ENCODE measurements at regions not wholly inside any gene's neighbourhood (a gene's known extent, or its start where the extent isn't known, plus 50 kb on each side); places are given as distances from the start of the nearest gene placed in this dataset.

DNA sequence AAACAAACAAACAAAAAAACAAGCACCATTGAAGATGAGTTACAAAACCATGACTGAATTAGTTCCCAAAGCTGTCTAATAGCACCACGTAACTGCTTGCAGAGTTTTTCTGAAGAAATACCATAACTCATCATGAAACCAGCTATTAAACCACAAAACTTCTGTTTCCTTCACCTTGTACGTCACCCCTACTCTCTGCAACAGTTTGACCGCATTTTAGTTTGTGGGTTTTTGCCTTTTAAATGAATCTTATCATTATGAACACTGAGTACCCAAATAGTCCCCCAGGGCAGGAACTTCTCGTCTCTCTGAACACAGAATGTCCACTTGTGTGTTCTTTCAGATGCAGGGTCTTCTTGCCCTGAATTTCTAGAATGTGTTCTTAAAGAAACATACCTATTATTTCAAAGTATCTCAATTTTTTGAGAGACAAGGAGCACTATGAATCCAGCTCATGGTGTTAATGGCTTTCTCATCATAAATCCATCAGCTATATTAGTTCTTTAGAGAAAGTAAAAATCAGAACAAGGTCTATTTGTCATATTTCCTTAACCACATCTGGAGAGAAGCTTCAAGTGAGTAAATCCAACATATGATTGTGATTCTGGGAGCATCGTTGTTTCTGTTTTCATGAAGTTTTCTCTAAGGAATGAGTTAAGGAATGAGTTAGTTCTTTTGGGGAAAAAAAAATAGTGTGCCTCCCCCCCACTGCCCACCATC lies 210.6 kb downstream of the AUH start:
- H3K36me3 ChIP-seq (ENCODE audit: control insufficient read depth, insufficient read depth, low read length), result no peaks in the 10 kb centered on the region
- no peaks in the 10 kb centered on the region for H3K27me3 ChIP-seq (ENCODE audit: control insufficient read depth, insufficient read depth, low read length)
- TF ChIP-seq, protein P1, sequence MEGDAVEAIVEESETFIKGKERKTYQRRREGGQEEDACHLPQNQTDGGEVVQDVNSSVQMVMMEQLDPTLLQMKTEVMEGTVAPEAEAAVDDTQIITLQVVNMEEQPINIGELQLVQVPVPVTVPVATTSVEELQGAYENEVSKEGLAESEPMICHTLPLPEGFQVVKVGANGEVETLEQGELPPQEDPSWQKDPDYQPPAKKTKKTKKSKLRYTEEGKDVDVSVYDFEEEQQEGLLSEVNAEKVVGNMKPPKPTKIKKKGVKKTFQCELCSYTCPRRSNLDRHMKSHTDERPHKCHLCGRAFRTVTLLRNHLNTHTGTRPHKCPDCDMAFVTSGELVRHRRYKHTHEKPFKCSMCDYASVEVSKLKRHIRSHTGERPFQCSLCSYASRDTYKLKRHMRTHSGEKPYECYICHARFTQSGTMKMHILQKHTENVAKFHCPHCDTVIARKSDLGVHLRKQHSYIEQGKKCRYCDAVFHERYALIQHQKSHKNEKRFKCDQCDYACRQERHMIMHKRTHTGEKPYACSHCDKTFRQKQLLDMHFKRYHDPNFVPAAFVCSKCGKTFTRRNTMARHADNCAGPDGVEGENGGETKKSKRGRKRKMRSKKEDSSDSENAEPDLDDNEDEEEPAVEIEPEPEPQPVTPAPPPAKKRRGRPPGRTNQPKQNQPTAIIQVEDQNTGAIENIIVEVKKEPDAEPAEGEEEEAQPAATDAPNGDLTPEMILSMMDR (IDR thresholded peaks at IDR 0.05; ENCODE audit: insufficient read depth, low read depth, low read length), result no peak
- peak; percentile 97 for DNase-seq (ENCODE audit: low read depth)
- CTCF ChIA-PET, result interaction anchor here (0.6 to 1.8 kb wide), 5 partner anchors 11 to 276 kb away, joined by 3 to 5 read pairs (median 4); no protein-coding TSS in a partner anchor
- H3K4me3 ChIP-seq (ENCODE audit: low read depth, low read length), result no peak overlapping the region
- POLR2A ChIA-PET, result interaction anchor here (0.5 to 0.7 kb wide), 3 partner anchors 13 to 104 kb away, joined by 3 to 4 read pairs (median 3); no protein-coding TSS in a partner anchor

DNA sequence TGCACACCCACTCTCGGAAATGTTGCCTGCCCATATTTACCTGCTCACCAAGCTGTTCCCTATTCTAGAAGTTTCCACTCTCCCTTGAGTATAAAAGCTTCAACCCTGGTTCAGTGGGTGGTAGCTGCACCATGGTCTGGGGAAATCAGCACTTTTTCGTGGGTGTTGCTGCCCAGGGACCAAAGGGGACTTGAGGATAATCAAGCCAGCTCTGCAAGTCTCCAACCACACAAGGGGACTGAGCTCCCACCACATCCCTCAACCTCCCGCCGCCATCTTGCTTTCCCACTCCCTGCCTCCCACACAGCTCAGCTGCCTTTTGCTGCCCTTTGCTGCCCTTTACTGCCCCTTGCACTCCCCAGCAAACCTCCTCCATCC lies 210.0 kb downstream of the AUH start:
- Histone ChIP-seq H3K4me3 (ENCODE audit: low read depth, low read length) (no peak overlapping the region), H3K36me3 (ENCODE audit: control insufficient read depth, insufficient read depth, low read length) (no peaks in the 10 kb centered on the region), H3K27me3 (ENCODE audit: control insufficient read depth, insufficient read depth, low read length) (no peaks in the 10 kb centered on the region)
- DNase-seq (ENCODE audit: low read depth), result no peak
- TF ChIP-seq, protein P1 (IDR thresholded peaks at IDR 0.05; ENCODE audit: insufficient read depth, low read depth, low read length), result no peak
- ChIA-PET CTCF (interaction anchor here (0.6 to 1.8 kb wide), 5 partner anchors 11 to 275 kb away, joined by 3 to 5 read pairs (median 4); no protein-coding TSS in a partner anchor), POLR2A (interaction anchor here (0.7 kb wide), 1 partner anchor 41 kb away, joined by 4 read pairs; no protein-coding TSS in a partner anchor)

DNA sequence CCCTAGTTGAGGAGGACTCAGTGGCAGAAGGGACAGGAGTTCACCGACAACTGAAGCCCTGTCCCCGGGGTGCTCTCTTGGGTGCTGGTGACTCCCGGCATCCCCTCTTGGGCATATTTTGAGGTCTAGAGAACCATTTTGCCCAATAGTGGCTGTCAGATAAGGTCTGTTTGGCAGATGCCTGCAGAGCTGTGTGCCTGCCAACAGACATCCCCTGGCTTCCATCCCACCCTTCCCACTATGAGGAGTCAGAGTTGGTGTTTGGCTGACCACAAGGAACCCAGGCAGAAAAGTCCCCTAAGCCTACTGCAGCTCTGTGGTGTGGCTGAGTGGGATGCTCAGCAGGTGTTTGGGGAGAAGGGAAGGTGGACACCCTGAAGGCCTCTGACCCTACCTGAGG lies 207.0 kb downstream of the AUH start:
- no peak for DNase-seq (ENCODE audit: low read depth)

DNA sequence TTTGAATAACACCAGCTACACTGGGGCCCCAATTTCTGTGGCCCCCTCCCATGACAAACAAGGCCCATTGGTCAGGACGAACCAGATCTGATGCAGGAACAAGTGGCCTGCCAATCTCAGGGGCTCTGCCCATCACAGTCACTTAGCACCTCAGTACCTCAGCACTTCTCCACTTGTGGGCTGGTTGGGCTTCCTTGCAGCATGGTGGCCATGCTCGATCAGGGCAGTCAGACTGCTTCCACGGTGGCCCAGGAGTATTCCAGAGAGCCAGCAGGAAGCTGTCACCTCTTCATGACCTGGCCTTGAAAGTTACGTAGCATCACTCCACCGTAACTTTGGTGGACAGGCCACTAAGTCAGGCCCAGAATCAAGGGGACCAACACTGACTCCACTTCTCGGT lies 206.5 kb downstream of the AUH start:
- TF ChIP-seq, protein P1 (IDR thresholded peaks at IDR 0.05; ENCODE audit: insufficient read depth, low read depth, low read length), result no peak
- Histone ChIP-seq H3K36me3 (ENCODE audit: control insufficient read depth, insufficient read depth, low read length) (no peaks in the 10 kb centered on the region), H3K27me3 (ENCODE audit: control insufficient read depth, insufficient read depth, low read length) (no peaks in the 10 kb centered on the region), H3K4me3 (ENCODE audit: low read depth, low read length) (no peak overlapping the region)
- ChIA-PET CTCF (no interaction called here), POLR2A (no interaction called here)
- no peak for DNase-seq (ENCODE audit: low read depth)

More for the DNA sequence above, 207.0 kb downstream of the AUH start:
- ChIA-PET CTCF (no interaction called here), POLR2A (no interaction called here)
- Histone ChIP-seq H3K27me3 (ENCODE audit: control insufficient read depth, insufficient read depth, low read length) (no peaks in the 10 kb centered on the region), H3K4me3 (ENCODE audit: low read depth, low read length) (no peak overlapping the region), H3K36me3 (ENCODE audit: control insufficient read depth, insufficient read depth, low read length) (no peaks in the 10 kb centered on the region)
- TF ChIP-seq, protein P1 (IDR thresholded peaks at IDR 0.05; ENCODE audit: insufficient read depth, low read depth, low read length), result no peak

DNA sequence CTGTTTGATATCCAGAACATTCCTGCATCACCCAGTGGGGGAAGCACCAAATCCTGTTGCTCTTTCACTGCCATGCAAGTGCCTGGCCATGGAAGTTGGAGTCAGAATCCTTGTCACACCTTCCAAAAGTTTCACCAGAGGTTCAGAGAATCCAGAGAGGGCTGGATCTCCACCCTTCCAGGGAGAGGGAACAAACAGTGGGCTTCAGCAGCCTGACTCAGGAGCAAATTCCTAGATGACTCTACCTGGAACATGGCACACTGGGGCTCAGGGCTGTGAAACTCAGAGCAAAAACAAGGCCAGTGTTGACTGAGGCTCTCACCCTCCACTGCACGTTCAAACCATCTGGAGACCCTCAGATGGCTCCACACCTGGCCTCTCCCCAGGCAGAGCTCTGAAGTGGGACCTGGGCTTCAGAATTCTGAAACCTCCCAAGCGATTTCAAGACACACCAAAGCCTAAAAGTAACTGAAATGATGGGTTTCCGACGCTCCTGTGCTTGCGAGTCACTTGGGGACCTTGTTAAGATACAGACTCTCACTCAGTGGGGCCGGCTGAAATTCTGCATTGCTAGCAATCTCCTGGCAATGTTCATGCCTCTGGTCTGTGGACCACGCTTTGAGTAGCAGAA lies 205.9 kb downstream of the AUH start:
- no peak for DNase-seq (ENCODE audit: low read depth)
- Histone ChIP-seq H3K4me3 (ENCODE audit: low read depth, low read length) (no peak overlapping the region), H3K27me3 (ENCODE audit: control insufficient read depth, insufficient read depth, low read length) (no peaks in the 10 kb centered on the region), H3K36me3 (ENCODE audit: control insufficient read depth, insufficient read depth, low read length) (no peaks in the 10 kb centered on the region)
- TF ChIP-seq, protein P1 (IDR thresholded peaks at IDR 0.05; ENCODE audit: insufficient read depth, low read depth, low read length), result no peak
- ChIA-PET CTCF (no interaction called here), POLR2A (no interaction called here)
